ENCODE measurements at regions not wholly inside any gene's neighbourhood (a gene's known extent, or its start where the extent isn't known, plus 50 kb on each side); places are given as distances from the start of the nearest gene placed in this dataset.
A peak's percentile ranks its signal among the peaks of the same experiment; 100 is the strongest.

GRCh38 chr12:31859232-31859977 is 99.8 kb upstream of the RESF1 start:
- WGBS, 5 donors: 70 to 78% (median 71%) methylated on average over 13 of the region's 13 CpGs
- Histone ChIP-seq H3K27ac (peak overlapping the region in 6 of 8 donors; percentile 33 to 80 (median 66)), H3K4me3 (no peak overlapping the region), H3K36me3 (no peaks in the 10 kb centered on the region), H3K4me1 (peaks cover 0 to 15% (median 0%) of the 10 kb centered on the region in 6 donors), H3K27me3 (replicated peaks in 1 of 7) (no peaks in the 10 kb centered on the region), H3K9me3 (peaks cover 0 to 42% (median 0%) of the 10 kb centered on the region in 8 donors)
- intact Hi-C loops (cut with DNase I; ENCODE audit: low total_unique reads): no loop called here
- DNase-seq: no peak
- TF ChIP-seq CTCF (IDR thresholded peaks at IDR 0.05 in 8 of 11, conservative IDR thresholded peaks at IDR 0.05 in 3 of 11) (no peak), POLR2AphosphoS5 (IDR thresholded peaks at IDR 0.05) (peak in 1 of 3 donors; percentile 40), POLR2A (IDR thresholded peaks at IDR 0.05) (no peak)

- Histone ChIP-seq H3K27me3 (replicated peaks in 1 of 7) (no peaks in the 10 kb centered on the region), H3K4me1 (peaks cover 0 to 18% (median 0%) of the 10 kb centered on the region in 6 donors), H3K4me3 (no peak overlapping the region), H3K9me3 (peaks cover 2 to 69% (median 23%) of the 10 kb centered on the region in 8 donors), H3K36me3 (peaks cover 0 to 4% (median 0%) of the 10 kb centered on the region in 6 donors), H3K27ac (peak overlapping the region in 2 of 8 donors; percentile 83 to 87)
- no peak for TF ChIP-seq CTCF (IDR thresholded peaks at IDR 0.05 in 8 of 11, conservative IDR thresholded peaks at IDR 0.05 in 3 of 11)
- no peak for TF ChIP-seq POLR2A (IDR thresholded peaks at IDR 0.05)
- no peak for TF ChIP-seq POLR2AphosphoS5 (IDR thresholded peaks at IDR 0.05)
- no peak for DNase-seq
- WGBS, 5 donors: 83 to 91% (median 89%) methylated on average over 5 of the region's 5 CpGs
- intact Hi-C loops (cut with DNase I; ENCODE audit: low total_unique reads): no loop called here
Observed at GRCh38 chr12:31855427-31855826, 103.8 kb upstream of the RESF1 start.

DNA sequence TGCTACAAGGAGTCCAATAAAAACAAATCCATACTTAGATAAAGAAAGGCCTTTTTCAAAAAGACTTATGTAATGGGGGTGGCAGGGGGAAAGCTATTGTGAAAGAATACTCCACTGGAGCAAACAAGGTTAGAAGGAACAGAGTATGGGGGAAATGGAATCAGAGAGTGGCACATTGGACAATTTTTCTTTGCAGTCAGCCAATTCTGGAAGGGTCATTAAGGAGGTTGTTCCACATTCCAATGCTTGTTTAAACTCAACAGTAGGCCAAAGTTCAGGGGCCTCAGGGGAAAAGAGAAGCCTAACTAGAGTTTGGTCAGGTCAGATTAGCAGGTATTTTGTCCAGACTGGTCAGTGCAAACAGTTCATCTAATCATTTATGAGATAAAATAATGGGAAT is 105.2 kb upstream of the RESF1 start:
- H3K36me3 ChIP-seq: peaks cover 0 to 4% (median 0%) of the 10 kb centered on the region in 6 donors
- H3K27ac ChIP-seq: peak overlapping the region in 7 of 8 donors; percentile 47 to 87 (median 72)
- DNase-seq: no peak
- peaks cover 2 to 76% (median 37%) of the 10 kb centered on the region in 8 donors for H3K9me3 ChIP-seq
- H3K4me3 ChIP-seq: peak overlapping the region in 1 of 8 donors; percentile 38
- H3K27me3 ChIP-seq (replicated peaks in 1 of 7): no peaks in the 10 kb centered on the region
- TF ChIP-seq POLR2AphosphoS5 (IDR thresholded peaks at IDR 0.05): no peak
- TF ChIP-seq POLR2A (IDR thresholded peaks at IDR 0.05): no peak
- no peak for TF ChIP-seq CTCF (IDR thresholded peaks at IDR 0.05 in 8 of 11, conservative IDR thresholded peaks at IDR 0.05 in 3 of 11)
- intact Hi-C loops (cut with DNase I; ENCODE audit: low total_unique reads): no loop called here
- H3K4me1 ChIP-seq: peaks cover 0 to 11% (median 0%) of the 10 kb centered on the region in 6 donors

DNA sequence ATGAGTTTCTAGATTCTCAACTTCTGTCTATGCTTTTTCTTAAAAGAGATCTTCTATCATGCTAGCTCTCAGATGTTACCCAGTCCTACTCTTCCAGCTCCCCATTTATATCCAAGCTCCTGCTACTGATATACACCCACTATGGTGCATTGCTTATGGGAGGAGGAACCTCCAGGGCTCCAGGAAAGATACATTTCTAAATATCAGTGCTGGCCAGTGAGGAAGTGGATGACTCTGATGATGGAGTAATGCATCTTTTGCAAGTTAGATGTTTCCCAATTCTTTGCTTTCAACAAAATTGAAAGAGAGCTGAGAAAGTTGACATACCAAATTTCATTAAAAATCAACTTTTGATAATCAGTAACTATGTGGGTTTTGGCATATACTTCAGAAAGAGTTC is 105.7 kb upstream of the RESF1 start:
- Histone ChIP-seq H3K27ac (peak overlapping the region in 7 of 8 donors; percentile 47 to 87 (median 72)), H3K27me3 (replicated peaks in 1 of 7) (no peaks in the 10 kb centered on the region), H3K4me3 (peak overlapping the region in 1 of 8 donors; percentile 38), H3K36me3 (peaks cover 0 to 8% (median 0%) of the 10 kb centered on the region in 6 donors), H3K4me1 (peaks cover 0 to 11% (median 0%) of the 10 kb centered on the region in 6 donors), H3K9me3 (peaks cover 2 to 76% (median 39%) of the 10 kb centered on the region in 8 donors)
- intact Hi-C loops (cut with DNase I; ENCODE audit: low total_unique reads): no loop called here
- DNase-seq: no peak
- TF ChIP-seq POLR2A (IDR thresholded peaks at IDR 0.05): no peak
- no peak for TF ChIP-seq POLR2AphosphoS5 (IDR thresholded peaks at IDR 0.05)
- no peak for TF ChIP-seq CTCF (IDR thresholded peaks at IDR 0.05 in 8 of 11, conservative IDR thresholded peaks at IDR 0.05 in 3 of 11)

All from spleen (tissue), 11 donors.